ENCODE measurements at regions not wholly inside any gene's neighbourhood (a gene's known extent, or its start where the extent isn't known, plus 50 kb on each side); places are given as distances from the start of the nearest gene placed in this dataset.

GRCh38 chr6:71206089-71206488 is 82.5 kb upstream of the OGFRL1 start:
- Histone ChIP-seq H3K27ac (ENCODE audit: low read depth, low read length) (no peak overlapping the region), H3K4me3 (ENCODE audit: low read length in 2 of 2) (no peak overlapping the region), H3K27me3 (ENCODE audit: insufficient read depth, low read length) (no peaks in the 10 kb centered on the region), H3K9me3 (ENCODE audit: control insufficient read depth in 1 of 2, low read length in 2 of 2) (no peaks in the 10 kb centered on the region), H3K4me1 (ENCODE audit: insufficient read depth, low read length) (no peaks in the 10 kb centered on the region), H3K36me3 (ENCODE audit: insufficient read depth, low read length) (no peaks in the 10 kb centered on the region)
- no peak overlapping the region for H3K4me3 Mint-ChIP-seq
- no peaks in the 10 kb centered on the region for H3K36me3 Mint-ChIP-seq
- H3K27me3 Mint-ChIP-seq, result peaks cover 1 to 8% of the 10 kb centered on the region in 2 donors
- DNase-seq, result no peak
- CTCF ChIA-PET (ENCODE audit: partially characterized antibody), result interaction anchor here (0.9 kb wide), 1 partner anchor 16 kb away, joined by 3 read pairs; no protein-coding TSS in a partner anchor
- no peaks in the 10 kb centered on the region for H3K4me1 Mint-ChIP-seq
- H3K27ac Mint-ChIP-seq, result no peak overlapping the region
- no peaks in the 10 kb centered on the region for H3K9me3 Mint-ChIP-seq
- POLR2A ChIA-PET (ENCODE audit: partially characterized antibody), result no interaction called here
- intact Hi-C loops (cut with micrococcal nuclease), result no loop called here

- Histone ChIP-seq H3K4me3 (ENCODE audit: low read length in 2 of 2) (no peak overlapping the region), H3K27me3 (ENCODE audit: insufficient read depth, low read length) (no peaks in the 10 kb centered on the region), H3K27ac (ENCODE audit: low read depth, low read length) (no peak overlapping the region), H3K4me1 (ENCODE audit: insufficient read depth, low read length) (no peaks in the 10 kb centered on the region), H3K9me3 (ENCODE audit: control insufficient read depth in 1 of 2, low read length in 2 of 2) (no peaks in the 10 kb centered on the region), H3K36me3 (ENCODE audit: insufficient read depth, low read length) (no peaks in the 10 kb centered on the region)
- H3K27me3 Mint-ChIP-seq, result peaks cover 3 to 5% of the 10 kb centered on the region in 2 donors
- CTCF ChIA-PET (ENCODE audit: partially characterized antibody), result no interaction called here
- H3K36me3 Mint-ChIP-seq, result no peaks in the 10 kb centered on the region
- DNase-seq, result no peak
- intact Hi-C loops (cut with micrococcal nuclease), result no loop called here
- H3K9me3 Mint-ChIP-seq, result no peaks in the 10 kb centered on the region
- H3K4me1 Mint-ChIP-seq, result no peaks in the 10 kb centered on the region
- H3K27ac Mint-ChIP-seq, result no peak overlapping the region
- no peak overlapping the region for H3K4me3 Mint-ChIP-seq
- POLR2A ChIA-PET (ENCODE audit: partially characterized antibody), result no interaction called here
Measured at GRCh38 chr6:71209206-71209605, 79.4 kb upstream of the OGFRL1 start.

- H3K27me3 ChIP-seq (ENCODE audit: insufficient read depth, low read length), result no peaks in the 10 kb centered on the region
- Mint-ChIP-seq H3K9me3 (no peaks in the 10 kb centered on the region), H3K4me3 (no peak overlapping the region), H3K4me1 (no peaks in the 10 kb centered on the region), H3K36me3 (no peaks in the 10 kb centered on the region), H3K27me3 (peaks cover 3 to 5% of the 10 kb centered on the region in 2 donors), H3K27ac (no peak overlapping the region)
- no peak overlapping the region for H3K27ac ChIP-seq (ENCODE audit: low read depth, low read length)
- H3K36me3 ChIP-seq (ENCODE audit: insufficient read depth, low read length), result no peaks in the 10 kb centered on the region
- no peaks in the 10 kb centered on the region for H3K9me3 ChIP-seq (ENCODE audit: control insufficient read depth in 1 of 2, low read length in 2 of 2)
- POLR2A ChIA-PET (ENCODE audit: partially characterized antibody), result no interaction called here
- intact Hi-C loops (cut with micrococcal nuclease), result no loop called here
- H3K4me3 ChIP-seq (ENCODE audit: low read length in 2 of 2), result no peak overlapping the region
- H3K4me1 ChIP-seq (ENCODE audit: insufficient read depth, low read length), result no peaks in the 10 kb centered on the region
- no peak for DNase-seq
- CTCF ChIA-PET (ENCODE audit: partially characterized antibody), result no interaction called here
Measured at GRCh38 chr6:71209626-71210025, 79.0 kb upstream of the OGFRL1 start.

GRCh38 chr6:71211799-71212198 is 76.8 kb upstream of the OGFRL1 start:
- Histone ChIP-seq H3K27me3 (ENCODE audit: insufficient read depth, low read length) (no peaks in the 10 kb centered on the region), H3K27ac (ENCODE audit: low read depth, low read length) (no peak overlapping the region), H3K9me3 (ENCODE audit: control insufficient read depth in 1 of 2, low read length in 2 of 2) (no peaks in the 10 kb centered on the region), H3K36me3 (ENCODE audit: insufficient read depth, low read length) (no peaks in the 10 kb centered on the region), H3K4me3 (ENCODE audit: low read length in 2 of 2) (no peak overlapping the region), H3K4me1 (ENCODE audit: insufficient read depth, low read length) (no peaks in the 10 kb centered on the region)
- no peaks in the 10 kb centered on the region for H3K4me1 Mint-ChIP-seq
- ChIA-PET CTCF (ENCODE audit: partially characterized antibody) (no interaction called here), POLR2A (ENCODE audit: partially characterized antibody) (no interaction called here)
- no peaks in the 10 kb centered on the region for H3K9me3 Mint-ChIP-seq
- H3K27me3 Mint-ChIP-seq, result peaks cover 3 to 4% of the 10 kb centered on the region in 2 donors
- H3K4me3 Mint-ChIP-seq, result no peak overlapping the region
- intact Hi-C loops (cut with micrococcal nuclease), result no loop called here
- DNase-seq, result no peak
- no peaks in the 10 kb centered on the region for H3K36me3 Mint-ChIP-seq
- peak overlapping the region in 1 of 7 donors; percentile 11 for H3K27ac Mint-ChIP-seq

GRCh38 chr6:71220466-71220865 is 68.1 kb upstream of the OGFRL1 start:
- Mint-ChIP-seq H3K4me3 (no peak overlapping the region), H3K4me1 (peaks cover 0 to 8% (median 5%) of the 10 kb centered on the region in 4 donors), H3K27ac (no peak overlapping the region), H3K36me3 (no peaks in the 10 kb centered on the region), H3K27me3 (no peaks in the 10 kb centered on the region), H3K9me3 (peaks cover 0 to 2% (median 0%) of the 10 kb centered on the region in 8 donors)
- no peak overlapping the region for H3K27ac ChIP-seq (ENCODE audit: low read depth, low read length)
- ChIA-PET POLR2A (ENCODE audit: partially characterized antibody) (no interaction called here), CTCF (ENCODE audit: partially characterized antibody) (interaction anchor here (0.8 kb wide), 1 partner anchor 30 kb away, joined by 3 read pairs; no protein-coding TSS in a partner anchor)
- no peaks in the 10 kb centered on the region for H3K36me3 ChIP-seq (ENCODE audit: insufficient read depth, low read length)
- H3K9me3 ChIP-seq (ENCODE audit: control insufficient read depth in 1 of 2, low read length in 2 of 2), result no peaks in the 10 kb centered on the region
- H3K4me3 ChIP-seq (ENCODE audit: low read length in 2 of 2), result no peak overlapping the region
- H3K27me3 ChIP-seq (ENCODE audit: insufficient read depth, low read length), result no peaks in the 10 kb centered on the region
- DNase-seq, result no peak
- intact Hi-C loops (cut with micrococcal nuclease), result no loop called here
- H3K4me1 ChIP-seq (ENCODE audit: insufficient read depth, low read length), result no peaks in the 10 kb centered on the region

- CTCF ChIA-PET (ENCODE audit: partially characterized antibody), result no interaction called here
- intact Hi-C loops (cut with micrococcal nuclease), result no loop called here
Measured at GRCh38 chr6:71222671-71223070, 65.9 kb upstream of the OGFRL1 start.

GRCh38 chr6:71224011-71224410 is 64.6 kb upstream of the OGFRL1 start:
- ChIA-PET CTCF (ENCODE audit: partially characterized antibody) (no interaction called here), POLR2A (ENCODE audit: partially characterized antibody) (no interaction called here)
- Histone ChIP-seq H3K9me3 (ENCODE audit: control insufficient read depth in 1 of 2, low read length in 2 of 2) (no peaks in the 10 kb centered on the region), H3K27me3 (ENCODE audit: insufficient read depth, low read length) (no peaks in the 10 kb centered on the region), H3K27ac (ENCODE audit: low read depth, low read length) (no peak overlapping the region), H3K4me1 (ENCODE audit: insufficient read depth, low read length) (peaks cover 13% of the 10 kb centered on the region), H3K36me3 (ENCODE audit: insufficient read depth, low read length) (no peaks in the 10 kb centered on the region), H3K4me3 (ENCODE audit: low read length in 2 of 2) (no peak overlapping the region)
- no peak for DNase-seq
- Mint-ChIP-seq H3K36me3 (no peaks in the 10 kb centered on the region), H3K4me1 (peaks cover 11 to 23% (median 19%) of the 10 kb centered on the region in 4 donors), H3K9me3 (peaks cover 0 to 2% (median 0%) of the 10 kb centered on the region in 8 donors), H3K27me3 (no peaks in the 10 kb centered on the region), H3K4me3 (no peak overlapping the region), H3K27ac (no peak overlapping the region)
- intact Hi-C loops (cut with micrococcal nuclease), result no loop called here

More at GRCh38 chr6:71222671-71223070, 65.9 kb upstream of the OGFRL1 start:
- H3K36me3 ChIP-seq (ENCODE audit: insufficient read depth, low read length), result no peaks in the 10 kb centered on the region
- H3K36me3 Mint-ChIP-seq, result no peaks in the 10 kb centered on the region
- H3K4me3 Mint-ChIP-seq, result no peak overlapping the region
- no peak for DNase-seq
- no peaks in the 10 kb centered on the region for H3K27me3 Mint-ChIP-seq
- no peak overlapping the region for H3K27ac Mint-ChIP-seq
- H3K4me3 ChIP-seq (ENCODE audit: low read length in 2 of 2), result no peak overlapping the region
- peaks cover 3% of the 10 kb centered on the region for H3K4me1 ChIP-seq (ENCODE audit: insufficient read depth, low read length)
- no peaks in the 10 kb centered on the region for H3K9me3 ChIP-seq (ENCODE audit: control insufficient read depth in 1 of 2, low read length in 2 of 2)
- H3K9me3 Mint-ChIP-seq, result peaks cover 0 to 2% (median 0%) of the 10 kb centered on the region in 8 donors
- no peaks in the 10 kb centered on the region for H3K27me3 ChIP-seq (ENCODE audit: insufficient read depth, low read length)
- H3K27ac ChIP-seq (ENCODE audit: low read depth, low read length), result no peak overlapping the region
- peaks cover 5 to 14% (median 10%) of the 10 kb centered on the region in 4 donors for H3K4me1 Mint-ChIP-seq
- POLR2A ChIA-PET (ENCODE audit: partially characterized antibody), result no interaction called here

GRCh38 chr6:71226151-71226550 is 62.5 kb upstream of the OGFRL1 start:
- H3K4me3 ChIP-seq (ENCODE audit: low read length in 2 of 2), result no peak overlapping the region
- H3K4me1 Mint-ChIP-seq, result peaks cover 21 to 36% (median 30%) of the 10 kb centered on the region in 4 donors
- no peaks in the 10 kb centered on the region for H3K9me3 ChIP-seq (ENCODE audit: control insufficient read depth in 1 of 2, low read length in 2 of 2)
- H3K9me3 Mint-ChIP-seq, result peaks cover 0 to 2% (median 0%) of the 10 kb centered on the region in 8 donors
- intact Hi-C loops (cut with micrococcal nuclease), result no loop called here
- no peak for DNase-seq
- ChIA-PET POLR2A (ENCODE audit: partially characterized antibody) (interaction anchor here (5.2 kb wide), 1 partner anchor 61 kb away, joined by 41 read pairs; the partner anchor contains the start of gene OGFRL1), CTCF (ENCODE audit: partially characterized antibody) (no interaction called here)
- no peak overlapping the region for H3K27ac ChIP-seq (ENCODE audit: low read depth, low read length)
- H3K36me3 ChIP-seq (ENCODE audit: insufficient read depth, low read length), result no peaks in the 10 kb centered on the region
- H3K27me3 ChIP-seq (ENCODE audit: insufficient read depth, low read length), result no peaks in the 10 kb centered on the region
- peaks cover 25% of the 10 kb centered on the region for H3K4me1 ChIP-seq (ENCODE audit: insufficient read depth, low read length)
- H3K4me3 Mint-ChIP-seq, result no peak overlapping the region
- H3K27ac Mint-ChIP-seq, result no peak overlapping the region
- H3K36me3 Mint-ChIP-seq, result no peaks in the 10 kb centered on the region
- H3K27me3 Mint-ChIP-seq, result no peaks in the 10 kb centered on the region
